H1 (cell line): ENCODE measurements at regions not wholly inside any gene's neighbourhood (a gene's known extent, or its start where the extent isn't known, plus 50 kb on each side); places are given as distances from the start of the nearest gene placed in this dataset.
A peak's percentile ranks its signal among the peaks of the same experiment; 100 is the strongest.

Source experiments
- CTCF ChIA-PET: fragments of 300-600 bp; sonication (Branson Sonifier 250); formaldehyde crosslinking; loops from one replicate; lab custom pipeline; 2021; ENCODE audit not compliant: partially characterized antibody; lab: Charles Lee
- POLR2A ChIA-PET: fragments of 300-600 bp; sonication (Branson Sonifier 250); formaldehyde crosslinking; loops from one replicate; lab custom pipeline; 2021; ENCODE audit warnings: inconsistent platforms; ENCODE audit not compliant: partially characterized antibody; lab: Charles Lee
- DNase-seq, 2 experiments: peaks; one replicate each; pipeline versions ENCODE4 v3.0.0 to v3.0.0-alpha.2; 2010 to 2022; ENCODE audit warnings: low spot score in 2 of 2, low read depth in 1 of 2, mixed read lengths in 1 of 2
- FAIRE-seq: peaks from 2 replicates; lab custom pipeline; 2011; peaks lifted over from hg19 to GRCh38; lab: Jason Lieb, UNC
- H2AFZ ChIP-seq: 2 replicates; pipeline ENCODE4 v1.8.1; 2012; ENCODE audit warnings: low read length, inconsistent platforms
- H2AK5ac ChIP-seq: 2 replicates; pipeline ENCODE4 v1.6.1; 2013; ENCODE audit warnings: low read depth, low read length
- H2BK120ac ChIP-seq: replicated peaks from 2 replicates; pipeline ENCODE3; 2013; ENCODE audit warnings: low read depth, low read length, inconsistent platforms
- H2BK12ac ChIP-seq: 2 replicates; pipeline ENCODE4 v1.6.1; 2013; ENCODE audit warnings: low read depth, low read length
- H2BK15ac ChIP-seq: 2 replicates; pipeline ENCODE4 v1.6.1; 2013; ENCODE audit warnings: low read length
- H2BK20ac ChIP-seq: 2 replicates; pipeline ENCODE4 v1.6.1; 2013; ENCODE audit warnings: low read length
- H2BK5ac ChIP-seq: 2 replicates; pipeline ENCODE4 v1.6.1; 2013; ENCODE audit warnings: low read depth, low read length
- H3K14ac ChIP-seq: 2 replicates; pipeline ENCODE4 v1.6.1; 2013; ENCODE audit warnings: inconsistent platforms; ENCODE audit not compliant: insufficient read length
- H3K18ac ChIP-seq: 2 replicates; pipeline ENCODE4 v1.6.1; 2013; ENCODE audit warnings: low read length; ENCODE audit errors: extremely low read depth
- H3K23ac ChIP-seq: 2 replicates; pipeline ENCODE4 v1.6.1; 2013; ENCODE audit warnings: inconsistent platforms; ENCODE audit not compliant: insufficient read length
- H3K23me2 ChIP-seq: 2 replicates; pipeline ENCODE4 v1.6.1; 2013; ENCODE audit warnings: low read depth, low read length
- H3K27ac ChIP-seq: 2 replicates; pipeline ENCODE4 v1.6.1; 2011; ENCODE audit warnings: low read depth, low read length, inconsistent platforms
- H3K27me3 ChIP-seq, 4 experiments: replicated peaks in 1 of 4; 1 replicate in 1 of 4; 2 replicates in 3 of 4; pipeline versions ENCODE4 v1.6.1 to v1.8.1; 2011 to 2013; ENCODE audit warnings: low read length in 3 of 4, mild to moderate bottlenecking in 3 of 4, inconsistent platforms in 2 of 4, mixed read lengths in 2 of 4, moderate library complexity in 1 of 4; ENCODE audit not compliant: control insufficient read depth in 3 of 4, insufficient read depth in 3 of 4; ENCODE audit errors: extremely low read depth in 1 of 4
- H3K36me3 ChIP-seq, 4 experiments: 2 replicates each; pipeline versions ENCODE4 v1.6.1 to v1.8.1; 2011 to 2013; ENCODE audit warnings: mild to moderate bottlenecking in 4 of 4, low read length in 3 of 4, moderate library complexity in 2 of 4, control low read depth in 1 of 4, inconsistent platforms in 1 of 4; ENCODE audit not compliant: insufficient read depth in 4 of 4, control insufficient read depth in 2 of 4
- H3K4ac ChIP-seq: replicated peaks from 2 replicates; pipeline ENCODE3; 2013; ENCODE audit warnings: low read length, low read depth, mixed read lengths, inconsistent platforms; ENCODE audit not compliant: insufficient read length
- H3K4me1 ChIP-seq, 4 experiments: replicated peaks in 1 of 4; 1 replicate in 1 of 4; 2 replicates in 3 of 4; pipeline versions ENCODE4 v1.6.1 to v1.8.1; 2011 to 2013; ENCODE audit warnings: low read length in 3 of 4, inconsistent platforms in 2 of 4, mixed read lengths in 1 of 4; ENCODE audit not compliant: insufficient read depth in 4 of 4, control insufficient read depth in 3 of 4
- H3K4me2 ChIP-seq, 2 experiments: 2 replicates each; pipeline versions ENCODE4 v1.6.1 to v1.8.1; 2011 to 2013; ENCODE audit warnings: low read depth in 2 of 2, low read length in 2 of 2, control low read depth in 1 of 2, inconsistent platforms in 1 of 2, mild to moderate bottlenecking in 1 of 2; ENCODE audit not compliant: insufficient read depth in 1 of 2
- H3K4me3 ChIP-seq, 4 experiments: fragments of 200-600, 300-600 bp in 1 of 4; sonication (generic), shearing (Covaris generic), sonication (Bioruptor Twin) in 1 of 4; 2 replicates each; pipeline versions ENCODE4 v1.5.1 to v1.8.1; 2011 to 2016; ENCODE audit warnings: low read length in 4 of 4, low read depth in 3 of 4, control low read depth in 2 of 4, inconsistent platforms in 2 of 4, mild to moderate bottlenecking in 2 of 4, mixed read lengths in 1 of 4, moderate library complexity in 1 of 4; ENCODE audit not compliant: insufficient read depth in 2 of 4; ENCODE audit errors: extremely low read depth in 1 of 4
- H3K56ac ChIP-seq: replicated peaks from 2 replicates; pipeline ENCODE3; 2013; ENCODE audit warnings: low read depth, mild to moderate bottlenecking, mixed read lengths, low read length, inconsistent platforms; ENCODE audit not compliant: insufficient read length
- H3K79me1 ChIP-seq: 2 replicates; pipeline ENCODE4 v1.6.1; 2013; ENCODE audit warnings: low read depth, low read length, control low read depth
- H3K79me2 ChIP-seq, 2 experiments: 2 replicates each; pipeline versions ENCODE4 v1.6.1 to v1.8.1; 2012 to 2013; ENCODE audit warnings: low read length in 2 of 2, mild to moderate bottlenecking in 2 of 2, inconsistent platforms in 1 of 2; ENCODE audit not compliant: insufficient read depth in 2 of 2, control insufficient read depth in 1 of 2
- H3K9ac ChIP-seq, 4 experiments: replicated peaks in 1 of 4; 1 replicate in 1 of 4; 2 replicates in 3 of 4; pipeline versions ENCODE4 v1.6.1 to v1.8.1; 2011 to 2013; ENCODE audit warnings: low read depth in 3 of 4, low read length in 3 of 4, control low read depth in 2 of 4, mild to moderate bottlenecking in 2 of 4, moderate library complexity in 2 of 4, inconsistent platforms in 1 of 4; ENCODE audit errors: extremely low read depth in 1 of 4
- H3K9me3 ChIP-seq, 2 experiments: 2 replicates each; pipeline versions ENCODE4 v1.6.1 to v1.8.1; 2012 to 2013; ENCODE audit warnings: mild to moderate bottlenecking in 2 of 2, moderate library complexity in 2 of 2, control low read depth in 1 of 2, inconsistent platforms in 1 of 2, low read depth in 1 of 2, low read length in 1 of 2, mixed read lengths in 1 of 2; ENCODE audit not compliant: insufficient read depth in 2 of 2
- H4K20me1 ChIP-seq, 2 experiments: replicated peaks in 1 of 2; 2 replicates each; pipeline versions ENCODE3 to v1.8.1; 2011 to 2013; ENCODE audit warnings: inconsistent platforms in 2 of 2, low read length in 2 of 2, mild to moderate bottlenecking in 1 of 2; ENCODE audit not compliant: insufficient read depth in 2 of 2, control insufficient read depth in 1 of 2
- H4K5ac ChIP-seq: 2 replicates; pipeline ENCODE4 v1.6.1; 2013; ENCODE audit warnings: low read length, low read depth, mixed read lengths, inconsistent platforms; ENCODE audit not compliant: insufficient read length
- H4K8ac ChIP-seq: 2 replicates; pipeline ENCODE4 v1.8.0; 2013; ENCODE audit warnings: mild to moderate bottlenecking, moderate library complexity, low read length, inconsistent platforms; ENCODE audit not compliant: insufficient read depth; ENCODE audit errors: extremely low read depth
- H4K91ac ChIP-seq: replicated peaks from 2 replicates; pipeline ENCODE3; 2013; ENCODE audit warnings: low read length, mixed read lengths, inconsistent platforms; ENCODE audit not compliant: insufficient read length
- MAFK ChIP-seq: IDR thresholded peaks from 2 replicates; pipeline ENCODE4 v1.6.1; 2012; ENCODE audit warnings: low read depth, mild to moderate bottlenecking, improper control_type of control experiment, low read length
- NANOG ChIP-seq: IDR thresholded peaks from 2 replicates; pipeline ENCODE4 v1.6.1; 2011; ENCODE audit warnings: low read length, low read depth, mild to moderate bottlenecking, inconsistent platforms; ENCODE audit not compliant: insufficient read depth, poor library complexity, severe bottlenecking
- ZNF274 ChIP-seq: IDR thresholded peaks from 2 replicates; pipeline ENCODE4 v1.7.0; 2012; ENCODE audit warnings: low read length, borderline replicate concordance; ENCODE audit errors: extremely low read depth
- WGBS, 2 experiments: shearing (Covaris generic) in 1 of 2; methylation state at CpG; one replicate each; pipeline versions ENCODE4 v1.1.6 to v1.1.7; 2013 to 2015; ENCODE audit warnings: low lambda C conversion rate in 2 of 2, mixed read lengths in 2 of 2, inconsistent platforms in 1 of 2, low coverage in 1 of 2, missing lambda C conversion rate in 1 of 2; ENCODE audit not compliant: insufficient replicate concordance in 2 of 2, insufficient coverage in 1 of 2, insufficient read length in 1 of 2; ENCODE audit errors: extremely low coverage in 1 of 2, missing lambda C conversion rate in 1 of 2; 5-methylcytosine and 5-hydroxymethylcytosine counted together

- Histone ChIP-seq H3K27me3 (no peaks in the 10 kb centered on the region), H3K79me1 (no peaks in the 10 kb centered on the region), H2BK120ac (no peak overlapping the region), H2AFZ (no peak overlapping the region; the same call in 1 of the 2 replicates), H3K4me1 (peaks cover 20 to 36% (median 28%) of the 10 kb centered on the region in 4 experiments), H3K23me2 (no peaks in the 10 kb centered on the region; the same call in 1 of the 2 replicates), H3K18ac (peak overlapping the region; percentile 93; the same call in 1 of the 2 replicates), H2BK20ac (peak overlapping the region; percentile 100), H3K27ac (no peak overlapping the region), H2BK15ac (no peak overlapping the region), H3K9me3 (no peaks in the 10 kb centered on the region), H3K9ac (no peak overlapping the region), H4K20me1 (no peaks in the 10 kb centered on the region), H3K56ac (no peak overlapping the region), H2BK12ac (peak overlapping the region; percentile 99; the same call in 1 of the 2 replicates), H3K4me2 (no peak overlapping the region), H3K14ac (no peak overlapping the region), H3K23ac (no peak overlapping the region), H3K36me3 (no peaks in the 10 kb centered on the region), H2BK5ac (peak overlapping the region; percentile 95; the same call in 1 of the 2 replicates), H2AK5ac (0 out of 2 replicates have a peak overlapping the region, but pooled peaks have one; percentile 88), H3K4ac (no peak overlapping the region), H4K8ac (no peak overlapping the region), H4K91ac (peak overlapping the region; percentile 82), H3K4me3 (0 out of 8 replicates have a peak overlapping the region, but pooled peaks of 1 of the 4 experiments have one; percentile 5), H4K5ac (no peak overlapping the region), H3K79me2 (no peaks in the 10 kb centered on the region)
- FAIRE-seq: no peak
- CTCF ChIA-PET: interaction anchor here (0.6 to 10.4 kb wide), 3 partner anchors 17 to 88 kb away, joined by 3 to 151 read pairs (median 3); no protein-coding TSS in a partner anchor
- 77% methylated on average over 4 of the region's 5 CpGs; no CpG with 5 or more reads in 1 of the 2 experiments for WGBS, 2 experiments
- POLR2A ChIA-PET: interaction anchor here (6.4 kb wide), 1 partner anchor 62 kb away, joined by 71 read pairs; the partner anchor contains the start of gene IRF2BPL
- TF ChIP-seq NANOG (no peak), MAFK (no peak), ZNF274 (no peak)
- DNase-seq: no peak
Observed at GRCh38 chr14:76964695-76965094, 63.8 kb downstream of the IRF2BPL start.
